HepG2 (cell line): ENCODE measurements at regions not wholly inside any gene's neighbourhood (a gene's known extent, or its start where the extent isn't known, plus 50 kb on each side); places are given as distances from the start of the nearest gene placed in this dataset.

Experiments used
- AHDC1 ChIP-seq: sonication (generic); formaldehyde crosslinking; IDR thresholded peaks from 2 replicates; pipeline ENCODE4 v1.5.1; 2020; ENCODE audit warnings: mild to moderate bottlenecking, missing genetic modification reagents, borderline replicate concordance
- HNF4G ChIP-seq, 2 experiments: sonication (generic) in 1 of 2; formaldehyde crosslinking in 1 of 2; IDR thresholded peaks; 2 replicates each; pipeline versions ENCODE4 v1.4.0 to v1.6.1; 2011 to 2020; ENCODE audit warnings: borderline replicate concordance in 2 of 2, low read depth in 2 of 2, mild to moderate bottlenecking in 2 of 2, low read length in 1 of 2, missing genetic modification reagents in 1 of 2, moderate library complexity in 1 of 2
- IRX3 ChIP-seq: sonication (generic); formaldehyde crosslinking; IDR thresholded peaks from 2 replicates; pipeline ENCODE4 v1.8.1; 2023; ENCODE audit warnings: mild to moderate bottlenecking, low read depth, missing genetic modification reagents, borderline replicate concordance
- KDM2A ChIP-seq: sonication (generic); formaldehyde crosslinking; IDR thresholded peaks from 2 replicates; pipeline ENCODE4 v1.4.0; 2020; ENCODE audit warnings: low read depth, missing genetic modification reagents, borderline replicate concordance
- MLLT10 ChIP-seq: sonication (generic); formaldehyde crosslinking; IDR thresholded peaks from 2 replicates; pipeline ENCODE4 v1.4.0; 2020; ENCODE audit warnings: missing genetic modification reagents
- RAD51 ChIP-seq: fragments of 450-650 bp; IDR thresholded peaks from 2 replicates; pipeline ENCODE4 v1.6.1; 2016; ENCODE audit warnings: borderline replicate concordance
- SOX5 ChIP-seq: IDR thresholded peaks from 2 replicates; pipeline ENCODE4 v1.6.1; 2016; ENCODE audit warnings: borderline replicate concordance
- STAG1 ChIP-seq: sonication (generic); formaldehyde crosslinking; IDR thresholded peaks from 2 replicates; pipeline ENCODE4 v1.4.0; 2020; ENCODE audit warnings: missing genetic modification reagents
- TEF ChIP-seq: sonication (generic); formaldehyde crosslinking; IDR thresholded peaks from 2 replicates; pipeline ENCODE4 v1.5.0; 2020; ENCODE audit warnings: missing genetic modification reagents
- THRA ChIP-seq: sonication (generic); formaldehyde crosslinking; IDR thresholded peaks from 2 replicates; pipeline ENCODE4 v1.4.0; 2020; ENCODE audit warnings: missing genetic modification reagents, borderline replicate concordance
- TOE1 ChIP-seq: sonication (generic); formaldehyde crosslinking; IDR thresholded peaks from 2 replicates; pipeline ENCODE4 v1.4.0; 2020; ENCODE audit warnings: mild to moderate bottlenecking, missing genetic modification reagents
- TSC22D2 ChIP-seq: sonication (generic); formaldehyde crosslinking; IDR thresholded peaks from 2 replicates; pipeline ENCODE4 v1.5.1; 2020; ENCODE audit warnings: missing genetic modification reagents, mild to moderate bottlenecking, borderline replicate concordance
- ZNF644 ChIP-seq: IDR thresholded peaks from 2 replicates; pipeline ENCODE4 v1.6.1; 2016; ENCODE audit warnings: low read depth
- ZNF703 ChIP-seq: sonication (generic); formaldehyde crosslinking; IDR thresholded peaks from 2 replicates; pipeline ENCODE4 v1.5.1; 2020; ENCODE audit warnings: missing genetic modification reagents, mild to moderate bottlenecking, moderate library complexity, borderline replicate concordance
- TF ChIP-seq, protein P1 (sequence below): IDR thresholded peaks from 2 replicates; pipeline ENCODE4 v1.4.0; 2020; ENCODE audit warnings: mild to moderate bottlenecking, missing genetic modification reagents
- TF ChIP-seq, protein P2 (sequence below): sonication (generic); formaldehyde crosslinking; IDR thresholded peaks from 2 replicates; pipeline ENCODE4 v1.4.0; 2020; ENCODE audit warnings: missing genetic modification reagents

DNA sequence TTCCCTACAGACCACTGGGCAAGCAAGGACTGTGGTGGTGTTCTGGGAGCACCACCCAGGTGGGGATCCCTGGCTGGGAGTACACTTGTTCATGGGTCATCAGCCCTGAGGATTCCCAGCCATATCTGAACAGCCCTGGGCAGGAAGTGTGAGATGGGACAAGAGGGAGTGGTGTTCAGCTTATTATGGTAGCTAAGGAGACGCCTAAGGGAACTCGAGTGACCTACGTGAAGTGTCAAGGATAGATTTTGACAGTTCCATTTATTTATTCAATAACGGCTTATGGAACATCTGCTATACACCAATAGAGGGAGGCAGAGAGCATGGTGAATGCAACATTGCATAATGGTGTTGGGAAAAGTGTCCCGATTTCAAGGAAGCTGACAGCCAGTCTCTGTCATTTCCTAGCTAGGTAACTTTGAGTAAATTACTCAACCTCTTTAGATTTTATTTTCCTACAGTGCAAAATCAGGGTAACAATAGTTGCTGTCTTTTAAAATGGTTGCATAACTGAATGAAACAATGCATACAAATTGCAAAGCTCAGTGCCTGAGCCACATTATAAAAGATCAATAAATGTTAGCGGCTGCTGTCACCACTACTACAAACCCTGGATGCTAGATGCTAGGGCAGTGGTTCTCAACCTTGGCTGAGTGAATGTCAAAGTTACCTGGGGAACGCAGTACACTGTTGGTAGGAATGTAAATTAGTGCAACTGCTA is 534.1 kb downstream of the GRIN2A start (continued):
- no peak for TF ChIP-seq AHDC1
- no peak for TF ChIP-seq SOX5 (CRISPR knock-in tag)
- peak; percentile 59; the same call in 1 of the 2 replicates for TF ChIP-seq TSC22D2 (CRISPR knock-in tag)
- TF ChIP-seq RAD51, result no peak
- no peak for TF ChIP-seq MLLT10
- peak; percentile 99 for TF ChIP-seq TEF (CRISPR knock-in tag)
- TF ChIP-seq, protein P1, sequence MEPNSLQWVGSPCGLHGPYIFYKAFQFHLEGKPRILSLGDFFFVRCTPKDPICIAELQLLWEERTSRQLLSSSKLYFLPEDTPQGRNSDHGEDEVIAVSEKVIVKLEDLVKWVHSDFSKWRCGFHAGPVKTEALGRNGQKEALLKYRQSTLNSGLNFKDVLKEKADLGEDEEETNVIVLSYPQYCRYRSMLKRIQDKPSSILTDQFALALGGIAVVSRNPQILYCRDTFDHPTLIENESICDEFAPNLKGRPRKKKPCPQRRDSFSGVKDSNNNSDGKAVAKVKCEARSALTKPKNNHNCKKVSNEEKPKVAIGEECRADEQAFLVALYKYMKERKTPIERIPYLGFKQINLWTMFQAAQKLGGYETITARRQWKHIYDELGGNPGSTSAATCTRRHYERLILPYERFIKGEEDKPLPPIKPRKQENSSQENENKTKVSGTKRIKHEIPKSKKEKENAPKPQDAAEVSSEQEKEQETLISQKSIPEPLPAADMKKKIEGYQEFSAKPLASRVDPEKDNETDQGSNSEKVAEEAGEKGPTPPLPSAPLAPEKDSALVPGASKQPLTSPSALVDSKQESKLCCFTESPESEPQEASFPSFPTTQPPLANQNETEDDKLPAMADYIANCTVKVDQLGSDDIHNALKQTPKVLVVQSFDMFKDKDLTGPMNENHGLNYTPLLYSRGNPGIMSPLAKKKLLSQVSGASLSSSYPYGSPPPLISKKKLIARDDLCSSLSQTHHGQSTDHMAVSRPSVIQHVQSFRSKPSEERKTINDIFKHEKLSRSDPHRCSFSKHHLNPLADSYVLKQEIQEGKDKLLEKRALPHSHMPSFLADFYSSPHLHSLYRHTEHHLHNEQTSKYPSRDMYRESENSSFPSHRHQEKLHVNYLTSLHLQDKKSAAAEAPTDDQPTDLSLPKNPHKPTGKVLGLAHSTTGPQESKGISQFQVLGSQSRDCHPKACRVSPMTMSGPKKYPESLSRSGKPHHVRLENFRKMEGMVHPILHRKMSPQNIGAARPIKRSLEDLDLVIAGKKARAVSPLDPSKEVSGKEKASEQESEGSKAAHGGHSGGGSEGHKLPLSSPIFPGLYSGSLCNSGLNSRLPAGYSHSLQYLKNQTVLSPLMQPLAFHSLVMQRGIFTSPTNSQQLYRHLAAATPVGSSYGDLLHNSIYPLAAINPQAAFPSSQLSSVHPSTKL (CRISPR knock-in tag), result 0 out of 2 replicates have a peak, but pooled peaks have one; percentile 46
- no peak for TF ChIP-seq KDM2A (CRISPR knock-in tag)
- TF ChIP-seq ZNF644 (CRISPR knock-in tag), result peak; percentile 70; the same call in 1 of the 2 replicates
- TF ChIP-seq, protein P2, sequence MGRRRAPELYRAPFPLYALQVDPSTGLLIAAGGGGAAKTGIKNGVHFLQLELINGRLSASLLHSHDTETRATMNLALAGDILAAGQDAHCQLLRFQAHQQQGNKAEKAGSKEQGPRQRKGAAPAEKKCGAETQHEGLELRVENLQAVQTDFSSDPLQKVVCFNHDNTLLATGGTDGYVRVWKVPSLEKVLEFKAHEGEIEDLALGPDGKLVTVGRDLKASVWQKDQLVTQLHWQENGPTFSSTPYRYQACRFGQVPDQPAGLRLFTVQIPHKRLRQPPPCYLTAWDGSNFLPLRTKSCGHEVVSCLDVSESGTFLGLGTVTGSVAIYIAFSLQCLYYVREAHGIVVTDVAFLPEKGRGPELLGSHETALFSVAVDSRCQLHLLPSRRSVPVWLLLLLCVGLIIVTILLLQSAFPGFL, result no peak
- TF ChIP-seq STAG1 (CRISPR knock-in tag), result peak; percentile 77
- no peak for TF ChIP-seq TOE1 (CRISPR knock-in tag)
- no peak for TF ChIP-seq ZNF703 (CRISPR knock-in tag)
- TF ChIP-seq IRX3 (CRISPR knock-in tag), result no peak
- TF ChIP-seq THRA (CRISPR knock-in tag), result no peak
- TF ChIP-seq HNF4G (IDR thresholded peaks at IDR 0.05; ENCODE audit: borderline replicate concordance, low read depth, low read length), result no peak
- no peak for TF ChIP-seq HNF4G (CRISPR knock-in tag; IDR thresholded peaks at IDR 0.05; ENCODE audit: borderline replicate concordance, low read depth)
